ENCODE measurements at regions not wholly inside any gene's neighbourhood (a gene's known extent, or its start where the extent isn't known, plus 50 kb on each side); places are given as distances from the start of the nearest gene placed in this dataset.

DNA sequence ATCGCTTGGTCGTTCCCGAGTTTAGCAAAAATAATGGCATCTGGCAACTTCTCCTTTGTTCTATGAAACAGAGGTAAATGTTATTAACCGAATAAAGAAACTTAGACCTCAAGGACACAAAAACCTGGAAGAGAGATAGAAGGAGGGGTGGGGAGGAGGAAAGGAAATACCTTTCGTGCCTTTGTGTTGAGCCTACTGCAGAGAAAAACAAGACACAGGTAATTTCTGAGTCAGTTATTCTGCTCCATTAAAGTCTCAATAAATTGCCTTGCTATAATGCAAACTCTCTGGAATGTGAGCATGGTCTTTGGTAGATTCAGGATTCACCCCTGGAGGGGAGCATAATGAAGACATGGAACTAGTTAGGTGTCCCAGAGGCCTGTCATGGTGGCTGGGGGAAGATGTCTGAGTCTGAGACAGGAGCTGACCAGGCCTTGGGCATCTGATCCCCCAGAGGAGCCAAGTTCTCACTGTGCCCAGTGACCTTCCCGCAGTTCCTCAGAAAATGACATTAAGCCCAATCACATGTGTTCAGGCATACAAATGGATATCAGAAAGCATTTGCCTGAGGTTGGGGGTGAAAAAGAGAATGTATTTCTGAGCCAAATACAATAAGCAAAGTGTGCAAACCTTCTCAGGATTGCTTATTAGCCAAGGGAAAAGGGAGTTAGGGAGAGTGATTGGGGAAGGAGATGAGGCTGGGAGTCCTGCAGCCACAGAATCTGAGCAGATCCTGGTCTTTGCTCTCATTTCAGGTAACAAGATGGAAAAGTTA is 72.6 kb upstream of the CADM1 start:
- TF ChIP-seq CTCF (IDR thresholded peaks at IDR 0.05 in 4 of 5, conservative IDR thresholded peaks at IDR 0.05 in 1 of 5) = no peak
- no peak for TF ChIP-seq POLR2A (IDR thresholded peaks at IDR 0.05)

Measured in gastrocnemius medialis (tissue), 4 donors.